HepG2 (cell line): ENCODE measurements at regions not wholly inside any gene's neighbourhood (a gene's known extent, or its start where the extent isn't known, plus 50 kb on each side); places are given as distances from the start of the nearest gene placed in this dataset.

Source experiments
- ATAC-seq: fragments of 200-7000 bp; cut with Tn5 transposase; 3 replicates; pipeline ENCODE4 v1.9.1; 2020; ENCODE audit warnings: mild to moderate bottlenecking, moderate library complexity
- BruUV-seq: library from RNA; stranded (reverse); fragments of 400-500 nt; replicated peaks from 2 replicates; lab custom pipeline; 2021; lab: Mats Ljungman, UMichigan
- CTCF ChIA-PET: fragments of 300-600 bp; formaldehyde crosslinking; extraction: SDS; loops from one replicate; lab custom pipeline; 2021; ENCODE audit warnings: low total read pairs, inconsistent platforms, low intra/inter-chr PET ratio; lab: Yijun Ruan, JAX
- POLR2A ChIA-PET: fragments of 350-600 bp; sonication (Branson Sonifier 250); formaldehyde crosslinking; loops from one replicate; lab custom pipeline; 2020; ENCODE audit warnings: antibody characterized with exemption, inconsistent platforms; lab: Yijun Ruan, JAX
- DNase-seq: peaks from one replicate; pipeline ENCODE4 v3.0.0-alpha.2; 2015; ENCODE audit warnings: low spot score
- FAIRE-seq: peaks from 3 replicates; lab custom pipeline; 2011; peaks lifted over from hg19 to GRCh38; lab: Jason Lieb, UNC
- H2AFZ ChIP-seq: one replicate; pipeline ENCODE4 v1.6.1; 2011; ENCODE audit warnings: low read length, inconsistent platforms
- H3K27ac ChIP-seq: fragments of 300-600 bp; 3 replicates; pipeline ENCODE4 v1.8.0; 2011; ENCODE audit warnings: mixed run types, mild to moderate bottlenecking, mixed read lengths, low read length, inconsistent platforms; ENCODE audit not compliant: insufficient read depth; ENCODE audit errors: extremely low read length
- H3K27me3 ChIP-seq, 2 experiments: fragments of 200-600 bp in 1 of 2; 2 replicates in 1 of 2; 3 replicates in 1 of 2; pipeline versions ENCODE4 v1.6.0 to v1.8.0; 2011; ENCODE audit warnings: low read length in 2 of 2, mild to moderate bottlenecking in 2 of 2, moderate library complexity in 2 of 2, inconsistent platforms in 1 of 2; ENCODE audit not compliant: insufficient read depth in 2 of 2, control insufficient read depth in 1 of 2
- H3K36me3 ChIP-seq, 2 experiments: fragments of 200-600 bp in 1 of 2; replicated peaks in 1 of 2; 2 replicates in 1 of 2; 3 replicates in 1 of 2; pipeline versions ENCODE4 v1.5.1 to v1.8.0; 2011; ENCODE audit warnings: low read length in 2 of 2, inconsistent platforms in 1 of 2; ENCODE audit not compliant: insufficient read depth in 2 of 2, control insufficient read depth in 1 of 2
- H3K4me1 ChIP-seq: 2 replicates; pipeline ENCODE4 v1.5.1; 2012; ENCODE audit warnings: low read length, inconsistent platforms; ENCODE audit not compliant: insufficient read depth
- H3K4me2 ChIP-seq: 2 replicates; pipeline ENCODE4 v1.6.0; 2011; ENCODE audit warnings: low read depth, low read length, inconsistent platforms
- H3K4me3 ChIP-seq, 3 experiments: fragments of 200-600 bp in 1 of 3; sonication (generic), shearing (Covaris generic) in 1 of 3; replicated peaks in 1 of 3; 2 replicates each; pipeline ENCODE4 v1.5.1; 2011 to 2016; ENCODE audit warnings: low read length in 3 of 3, inconsistent platforms in 2 of 3, low read depth in 2 of 3, mild to moderate bottlenecking in 2 of 3, control low read depth in 1 of 3, mixed read lengths in 1 of 3; ENCODE audit not compliant: insufficient read depth in 1 of 3
- H3K79me2 ChIP-seq: one replicate; pipeline ENCODE4 v1.6.1; 2011; ENCODE audit warnings: low read length, inconsistent platforms; ENCODE audit not compliant: insufficient read depth
- H3K9ac ChIP-seq: 2 replicates; pipeline ENCODE4 v1.6.0; 2011; ENCODE audit warnings: mild to moderate bottlenecking, low read depth, low read length, inconsistent platforms; ENCODE audit not compliant: insufficient read depth
- H3K9me3 ChIP-seq: 2 replicates; pipeline ENCODE4 v1.5.1; 2012; ENCODE audit warnings: mild to moderate bottlenecking, low read length
- H4K20me1 ChIP-seq: 2 replicates; pipeline ENCODE4 v1.6.0; 2011; ENCODE audit warnings: inconsistent platforms, mild to moderate bottlenecking, low read length, moderate library complexity; ENCODE audit not compliant: insufficient read depth
- DPF2 ChIP-seq: sonication (generic); formaldehyde crosslinking; IDR thresholded peaks from 2 replicates; pipeline ENCODE4 v1.4.0; 2020; ENCODE audit warnings: mild to moderate bottlenecking, low read depth, missing genetic modification reagents, borderline replicate concordance
- MLLT10 ChIP-seq: sonication (generic); formaldehyde crosslinking; IDR thresholded peaks from 2 replicates; pipeline ENCODE4 v1.4.0; 2020; ENCODE audit warnings: missing genetic modification reagents
- REPIN1 ChIP-seq: sonication (generic); formaldehyde crosslinking; IDR thresholded peaks from 2 replicates; pipeline ENCODE4 v1.8.0; 2022; ENCODE audit warnings: missing genetic modification reagents, low read depth, mild to moderate bottlenecking, borderline replicate concordance
- TAF1 ChIP-seq: sonication (generic); formaldehyde crosslinking; IDR thresholded peaks from 2 replicates; pipeline ENCODE4 v1.4.0; 2020; ENCODE audit warnings: missing genetic modification reagents
- YEATS2 ChIP-seq: sonication (generic); formaldehyde crosslinking; IDR thresholded peaks from 2 replicates; pipeline ENCODE4 v1.4.0; 2020; ENCODE audit warnings: missing genetic modification reagents, borderline replicate concordance
- ZNF143 ChIP-seq: sonication (generic); formaldehyde crosslinking; IDR thresholded peaks from 2 replicates; pipeline ENCODE4 v1.4.0; 2020; ENCODE audit warnings: missing genetic modification reagents
- ZNF256 ChIP-seq: sonication (generic); formaldehyde crosslinking; conservative IDR thresholded peaks from 2 replicates; pipeline ENCODE4 v1.4.0; 2020; ENCODE audit warnings: missing genetic modification reagents
- ZNF775 ChIP-seq: sonication (generic); formaldehyde crosslinking; IDR thresholded peaks from 2 replicates; pipeline ENCODE4 v1.4.0; 2020; ENCODE audit warnings: missing genetic modification reagents, mild to moderate bottlenecking, moderate library complexity, borderline replicate concordance
- WGBS: methylation state at CpG from one replicate; pipeline ENCODE4 v1.1.6; 2017; ENCODE audit warnings: low lambda C conversion rate; 5-methylcytosine and 5-hydroxymethylcytosine counted together
- in situ Hi-C: cut with HindIII; loops from 2 replicates; pipeline ENCODE4 v1.10.0; 2017; ENCODE audit warnings: low pct_unique_long_range_greater_than_20kb; ENCODE audit not compliant: extremely low pct_ligation_motif_present
- intact Hi-C: fragments of 100-400 bp; cut with micrococcal nuclease; formaldehyde crosslinking; loops from one replicate; pipeline ENCODE4 v1.10.0; 2022; ENCODE audit not compliant: unreplicated experiment

DNA sequence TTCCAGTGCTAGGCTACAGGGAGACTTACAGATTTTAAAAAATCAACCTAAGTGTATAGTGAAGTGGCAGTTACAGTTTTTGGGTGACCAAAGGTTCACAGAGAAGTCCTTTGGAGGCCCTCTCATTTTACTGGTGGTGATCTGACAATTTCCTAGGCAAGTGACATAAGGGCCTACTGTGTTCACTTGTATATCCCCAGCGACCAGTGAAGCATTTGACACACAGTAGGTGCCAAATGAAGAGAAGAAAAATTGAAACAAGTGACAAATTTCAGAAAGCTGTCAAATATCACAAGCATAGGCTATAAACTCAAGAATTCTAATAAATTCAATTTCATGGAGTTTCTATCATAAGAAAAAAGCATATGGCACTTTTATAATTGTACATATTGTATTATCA is 89.5 kb downstream of the RPL22L1 start:
- no peaks in the 10 kb centered on the region for H3K4me1 ChIP-seq
- no peaks in the 10 kb centered on the region for H3K79me2 ChIP-seq
- FAIRE-seq (no peak), DNase-seq (no peak), ATAC-seq (no peak)
- no peak overlapping the region for H3K4me2 ChIP-seq
- H2AFZ ChIP-seq: no peak overlapping the region
- H3K27me3 ChIP-seq: no peaks in the 10 kb centered on the region
- no TSS peak for BruUV-seq
- ChIA-PET CTCF (no interaction called here), POLR2A (no interaction called here)
- WGBS: 0% methylated on average over 1 of the region's 1 CpG
- H3K9me3 ChIP-seq: no peaks in the 10 kb centered on the region
- H3K36me3 ChIP-seq: no peaks in the 10 kb centered on the region
- intact Hi-C loops (no loop called here), in situ Hi-C loops (no loop called here)
- H4K20me1 ChIP-seq: no peaks in the 10 kb centered on the region
- no peak overlapping the region for H3K4me3 ChIP-seq
- TF ChIP-seq DPF2 (no peak), TAF1 (CRISPR knock-in tag) (no peak), ZNF775 (CRISPR knock-in tag) (no peak), YEATS2 (CRISPR knock-in tag) (no peak), MLLT10 (no peak), ZNF143 (no peak)
- H3K27ac ChIP-seq: no peak overlapping the region
- H3K9ac ChIP-seq: no peak overlapping the region

DNA sequence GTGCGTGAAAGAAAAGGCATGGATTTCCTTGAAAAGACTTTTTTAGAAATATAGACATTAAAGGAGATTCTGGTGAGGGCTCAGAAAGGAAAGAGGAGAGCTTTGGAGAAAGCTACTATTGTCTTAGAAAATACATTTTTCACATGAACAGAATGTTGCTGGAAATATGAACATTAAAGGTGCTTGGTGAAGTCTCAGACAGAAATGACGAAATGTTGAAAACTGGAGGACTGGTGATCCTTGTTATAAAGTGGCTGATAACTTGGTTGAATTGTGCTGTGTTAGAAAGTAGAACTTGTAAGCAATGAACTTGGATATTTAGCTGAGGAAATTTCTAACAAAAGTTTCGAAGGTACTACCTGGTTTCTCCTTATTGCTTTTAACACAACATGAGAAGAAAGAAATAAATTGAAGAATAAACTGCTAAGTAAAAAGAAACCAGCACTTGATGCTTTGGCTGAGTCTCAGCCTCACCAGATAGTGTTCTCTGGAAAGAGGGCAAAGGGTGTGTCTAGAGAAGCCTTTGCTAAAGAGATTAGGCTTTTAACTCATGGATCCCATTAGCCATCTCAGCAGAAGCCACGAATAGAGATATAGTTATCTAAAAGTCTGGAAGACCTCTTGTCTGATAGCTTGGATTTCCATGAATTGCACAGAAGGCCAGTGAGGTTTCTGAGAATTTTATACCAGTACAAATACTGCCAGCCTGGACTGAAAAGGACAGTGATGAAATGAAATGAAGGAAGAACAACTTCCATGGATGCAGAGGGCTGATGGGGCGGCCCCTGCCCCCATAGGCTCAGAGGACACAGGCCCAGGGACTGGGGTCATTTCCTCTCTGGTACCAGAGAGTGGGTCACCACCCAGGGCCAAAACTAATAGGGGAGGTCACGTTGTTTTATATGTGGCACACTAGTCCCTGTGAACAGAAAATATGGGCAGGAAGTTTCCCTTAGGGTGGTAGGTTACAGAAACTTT is 91.5 kb downstream of the RPL22L1 start:
- WGBS: 9% methylated on average over 6 of the region's 6 CpGs
- Histone ChIP-seq H3K9me3 (no peaks in the 10 kb centered on the region), H3K79me2 (no peaks in the 10 kb centered on the region), H2AFZ (no peak overlapping the region), H4K20me1 (no peaks in the 10 kb centered on the region), H3K4me2 (no peak overlapping the region), H3K4me3 (no peak overlapping the region), H3K4me1 (no peaks in the 10 kb centered on the region), H3K36me3 (no peaks in the 10 kb centered on the region), H3K27ac (no peak overlapping the region), H3K27me3 (no peaks in the 10 kb centered on the region), H3K9ac (no peak overlapping the region)
- DNase-seq: no peak
- no TSS peak for BruUV-seq
- in situ Hi-C loops: no loop called here
- FAIRE-seq: no peak
- ChIA-PET POLR2A (no interaction called here), CTCF (no interaction called here)
- intact Hi-C loops: no loop called here
- no peak for ATAC-seq
- TF ChIP-seq REPIN1 (CRISPR knock-in tag): no peak
- peak; percentile 98 for TF ChIP-seq ZNF256 (CRISPR knock-in tag)
